Stimulated activated CD8-positive, alpha-beta memory T cell treated with anti-CD3 and anti-CD28 coated beads, Interleukin-4, amount 100 ng/mL, for 4 hours (primary cell): ENCODE measurements at regions not wholly inside any gene's neighbourhood (a gene's known extent, or its start where the extent isn't known, plus 50 kb on each side); places are given as distances from the start of the nearest gene placed in this dataset.

Experiments
- DNase-seq, 2 donors: peaks; one replicate each; pipeline ENCODE4 v3.0.0-alpha.2; 2020; ENCODE audit warnings: low read depth in 2 of 2, low spot score in 1 of 2

DNA sequence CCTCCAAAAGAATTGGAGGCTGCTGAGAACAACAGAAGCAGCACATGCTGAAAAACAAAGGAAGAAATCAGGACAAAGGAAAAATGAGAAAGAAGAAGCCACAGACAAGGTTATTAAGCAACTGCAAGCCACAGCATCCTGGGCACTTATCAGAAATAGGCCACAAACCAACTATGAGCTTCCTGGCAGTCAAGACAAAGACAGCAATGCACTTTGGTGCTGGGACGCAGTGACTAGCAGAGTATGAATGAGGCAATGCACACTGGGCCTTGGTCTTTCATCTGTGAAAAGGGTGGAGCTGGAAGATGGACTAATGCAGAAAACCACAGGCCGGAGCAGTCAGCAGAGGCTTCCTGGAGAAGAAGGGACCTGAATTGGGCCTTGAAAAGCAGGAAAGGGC lies 56.0 kb upstream of the LINGO1 start:
- DNase-seq: no peak

- DNase-seq: no peak
These were observed 55.6 kb upstream of the LINGO1 start for GRCh38 chr15:77688266-77688665.

GRCh38 chr15:77685082-77685815 lies 52.5 kb upstream of the LINGO1 start:
- DNase-seq: no peak

DNA sequence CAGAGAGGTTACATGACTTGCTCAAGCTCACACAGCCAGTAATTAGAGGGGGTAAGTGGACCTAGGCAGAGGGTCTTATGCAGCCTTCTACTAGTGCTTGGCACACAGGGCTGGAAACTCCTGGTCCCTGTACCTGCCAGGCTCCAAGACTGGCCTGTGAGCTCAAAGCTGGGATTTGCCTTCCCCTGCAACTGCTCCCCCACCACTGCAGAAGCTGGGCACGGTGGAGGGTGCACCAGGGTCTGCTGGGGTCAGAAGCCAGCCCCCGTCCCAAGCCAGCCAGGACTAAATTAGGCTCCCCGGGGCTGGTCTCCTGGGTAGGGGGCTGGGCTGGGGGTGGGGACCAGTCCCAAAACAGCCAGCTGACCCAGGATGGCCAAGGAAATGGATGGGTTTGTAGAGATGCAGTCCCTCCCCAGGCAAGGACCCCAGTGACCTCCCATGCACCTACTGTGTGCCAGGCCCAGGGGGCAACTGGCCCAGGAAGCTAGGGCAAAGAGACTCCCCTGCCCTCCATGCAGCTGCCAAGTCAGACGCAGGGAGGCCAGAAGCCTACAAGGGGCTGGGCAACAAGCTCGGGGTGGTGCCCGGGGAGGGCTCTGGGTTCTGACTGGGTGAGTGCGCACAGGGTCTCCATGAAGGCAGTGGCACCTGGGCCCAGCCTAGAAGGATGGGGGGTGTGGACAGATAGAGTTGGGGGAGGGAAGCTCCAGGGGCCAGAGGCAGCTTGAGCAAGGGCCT lies 51.8 kb upstream of the LINGO1 start:
- DNase-seq: no peak

- no peak for DNase-seq
These were observed 49.9 kb upstream of the LINGO1 start for GRCh38 chr15:77682564-77682963.
